ENCODE measurements at regions not wholly inside any gene's neighbourhood (a gene's known extent, or its start where the extent isn't known, plus 50 kb on each side); places are given as distances from the start of the nearest gene placed in this dataset.

DNA sequence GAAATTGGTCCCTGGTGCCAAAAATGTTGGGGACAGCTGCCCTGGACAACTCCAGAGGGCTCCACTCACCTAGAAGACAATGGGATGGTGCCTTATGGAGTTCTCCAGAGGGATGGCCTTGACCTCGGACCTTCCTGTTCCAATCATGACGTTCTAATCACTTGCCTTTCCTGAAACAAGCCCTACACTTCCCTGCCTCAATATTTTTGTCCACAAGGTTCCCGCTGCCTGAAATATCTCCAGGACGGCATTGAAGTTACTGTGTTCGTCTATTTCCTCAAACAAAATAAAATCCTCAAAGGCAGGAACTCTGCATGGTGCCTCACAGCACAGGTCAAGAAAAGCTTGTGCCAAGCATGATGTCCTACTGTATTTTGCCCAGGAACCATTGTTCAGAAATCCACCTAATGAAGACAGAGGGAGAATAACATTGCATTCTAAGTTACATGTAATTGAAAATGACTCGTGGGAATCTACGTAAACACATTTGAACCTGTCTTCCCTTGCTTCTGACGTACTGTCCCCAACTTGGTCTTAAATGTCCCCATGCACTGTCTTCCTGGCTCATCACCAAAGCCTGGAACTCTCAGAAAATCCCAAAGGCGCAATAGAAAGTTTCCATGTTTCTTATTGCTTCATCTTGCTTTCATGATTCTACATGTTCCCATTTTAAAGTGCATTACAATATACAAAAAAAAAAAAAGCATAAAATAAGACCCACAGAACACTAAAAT is 342.3 kb upstream of the NRP1 start:
- Histone ChIP-seq H2AK5ac (ENCODE audit: low read depth, low read length) (no peak overlapping the region), H4K20me1 (replicated peaks in 1 of 2; ENCODE audit: control insufficient read depth in 1 of 2, insufficient read depth in 2 of 2, low read length in 2 of 2) (no peaks in the 10 kb centered on the region), H2BK12ac (ENCODE audit: low read depth, low read length) (no peak overlapping the region), H4K5ac (ENCODE audit: insufficient read length, low read depth, low read length) (no peak overlapping the region), H4K8ac (ENCODE audit: extremely low read depth, insufficient read depth, low read length) (no peak overlapping the region), H3K56ac (replicated peaks; ENCODE audit: insufficient read length, low read depth, low read length) (no peak overlapping the region), H3K4ac (replicated peaks; ENCODE audit: insufficient read length, low read depth, low read length) (no peak overlapping the region), H2BK20ac (ENCODE audit: low read length) (no peak overlapping the region; the same call in 1 of the 2 replicates), H3K4me3 (ENCODE audit: extremely low read depth in 1 of 4, insufficient read depth in 2 of 4, low read depth in 3 of 4, low read length in 4 of 4) (no peak overlapping the region), H3K23me2 (ENCODE audit: low read depth, low read length) (no peaks in the 10 kb centered on the region), H3K27me3 (replicated peaks in 1 of 4; ENCODE audit: control insufficient read depth in 3 of 4, extremely low read depth in 1 of 4, insufficient read depth in 3 of 4, low read length in 3 of 4) (no peaks in the 10 kb centered on the region), H2BK15ac (ENCODE audit: low read length) (no peak overlapping the region), H3K4me1 (replicated peaks in 1 of 4; ENCODE audit: control insufficient read depth in 3 of 4, insufficient read depth in 4 of 4, low read length in 3 of 4) (no peaks in the 10 kb centered on the region), H3K9me3 (ENCODE audit: insufficient read depth in 2 of 2, low read depth in 1 of 2, low read length in 1 of 2) (peaks cover 5 to 7% of the 10 kb centered on the region in 2 experiments; a peak in 2 of 4 replicates), H4K91ac (replicated peaks; ENCODE audit: insufficient read length, low read length) (no peak overlapping the region), H2BK5ac (ENCODE audit: low read depth, low read length) (no peak overlapping the region), H3K36me3 (ENCODE audit: control insufficient read depth in 2 of 4, insufficient read depth in 4 of 4, low read length in 3 of 4) (no peaks in the 10 kb centered on the region), H2BK120ac (replicated peaks; ENCODE audit: low read depth, low read length) (no peak overlapping the region), H2AFZ (ENCODE audit: low read length) (no peak overlapping the region), H3K23ac (ENCODE audit: insufficient read length) (no peak overlapping the region), H3K79me2 (ENCODE audit: control insufficient read depth in 1 of 2, insufficient read depth in 2 of 2, low read length in 2 of 2) (no peaks in the 10 kb centered on the region), H3K27ac (ENCODE audit: low read depth, low read length) (no peak overlapping the region), H3K79me1 (ENCODE audit: low read depth, low read length) (no peaks in the 10 kb centered on the region), H3K4me2 (ENCODE audit: insufficient read depth in 1 of 2, low read depth in 2 of 2, low read length in 2 of 2) (no peak overlapping the region), H3K14ac (ENCODE audit: insufficient read length) (no peak overlapping the region), H3K9ac (replicated peaks in 1 of 4; ENCODE audit: extremely low read depth in 1 of 4, low read depth in 3 of 4, low read length in 3 of 4) (no peak overlapping the region), H3K18ac (ENCODE audit: extremely low read depth, low read length) (no peak overlapping the region)
- no peak for DNase-seq (ENCODE audit: low read depth in 1 of 2, low spot score in 2 of 2)
- no peak for FAIRE-seq
- ChIA-PET POLR2A (ENCODE audit: partially characterized antibody) (no interaction called here), CTCF (ENCODE audit: partially characterized antibody) (no interaction called here)
- WGBS, 2 experiments (ENCODE audit: extremely low coverage in 1 of 2, insufficient coverage in 1 of 2, insufficient read length in 1 of 2, insufficient replicate concordance in 2 of 2, low coverage in 1 of 2, low lambda C conversion rate in 2 of 2, missing lambda C conversion rate in 1 of 2): 93% methylated on average over 9 of the region's 9 CpGs; no CpG with 5 or more reads in 1 of the 2 experiments
- TF ChIP-seq RNF2 (IDR thresholded peaks at IDR 0.05; ENCODE audit: borderline replicate concordance, low read depth, low read length, missing control alignments, poor library complexity, severe bottlenecking) (no peak), TAF7 (optimal IDR thresholded peaks at IDR 0.05; ENCODE audit: borderline replicate concordance, low read depth, low read length) (no peak), RXRA (IDR thresholded peaks at IDR 0.05; ENCODE audit: insufficient read depth, low read depth, low read length) (no peak), SIN3A (conservative IDR thresholded peaks at IDR 0.05 in 1 of 2, IDR thresholded peaks at IDR 0.05 in 1 of 2; ENCODE audit: low read depth in 1 of 2, low read length in 2 of 2) (no peak), SP1 (IDR thresholded peaks at IDR 0.05; ENCODE audit: low read depth, low read length) (no peak), ZNF274 (IDR thresholded peaks at IDR 0.05; ENCODE audit: borderline replicate concordance, extremely low read depth, low read length) (no peak), TCF12 (IDR thresholded peaks at IDR 0.05; ENCODE audit: low read depth, low read length) (no peak), RAD21 (IDR thresholded peaks at IDR 0.05 in 1 of 2, conservative IDR thresholded peaks at IDR 0.05 in 1 of 2; ENCODE audit: low read depth in 2 of 2, low read length in 2 of 2) (no peak), CBX5 (IDR thresholded peaks at IDR 0.05; ENCODE audit: low read depth, low read length) (no peak), EZH2 (IDR thresholded peaks at IDR 0.05; ENCODE audit: low read depth, low read length, severe bottlenecking) (no peak)
- TF ChIP-seq, protein P1, sequence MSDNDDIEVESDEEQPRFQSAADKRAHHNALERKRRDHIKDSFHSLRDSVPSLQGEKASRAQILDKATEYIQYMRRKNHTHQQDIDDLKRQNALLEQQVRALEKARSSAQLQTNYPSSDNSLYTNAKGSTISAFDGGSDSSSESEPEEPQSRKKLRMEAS (IDR thresholded peaks at IDR 0.05): no peak

Data from H1 (cell line).